GM23248 (cell line): ENCODE measurements at regions not wholly inside any gene's neighbourhood (a gene's known extent, or its start where the extent isn't known, plus 50 kb on each side); places are given as distances from the start of the nearest gene placed in this dataset.

Experiments
- EZH2 ChIP-seq: fragments of 200-600 bp; sonication (generic); IDR thresholded peaks from 2 replicates; pipeline ENCODE4 v1.6.1; 2018; ENCODE audit warnings: antibody characterized with exemption, mild to moderate bottlenecking; ENCODE audit not compliant: insufficient read depth, poor library complexity, severe bottlenecking
- EZH2phosphoT487 ChIP-seq: fragments of 200-600 bp; sonication (generic); IDR thresholded peaks from 2 replicates; pipeline ENCODE4 v1.6.1; 2018; ENCODE audit warnings: antibody characterized with exemption, moderate library complexity, mild to moderate bottlenecking, low read depth; ENCODE audit not compliant: insufficient read depth

DNA sequence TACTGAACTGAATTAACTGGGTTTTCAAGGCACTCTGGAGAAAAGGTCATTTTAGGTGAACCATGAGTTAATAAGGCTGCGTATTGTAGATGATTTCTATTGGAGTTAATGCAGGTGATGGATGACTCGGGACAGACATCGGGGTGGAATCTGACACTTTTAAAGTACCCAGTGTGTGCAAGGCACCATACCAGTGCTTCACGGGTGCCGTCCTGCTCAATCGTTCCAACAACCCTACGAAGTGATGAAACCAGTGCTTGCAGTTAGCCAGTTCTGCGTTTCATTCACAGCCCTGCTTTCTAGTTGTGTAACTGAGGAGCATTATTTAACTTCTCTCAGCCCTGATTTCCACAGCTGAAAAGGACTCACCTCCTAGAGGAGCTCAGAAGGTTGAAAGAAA lies 216.5 kb downstream of the BARX2 start:
- TF ChIP-seq EZH2phosphoT487 (no peak), EZH2 (no peak)
